ENCODE measurements at regions not wholly inside any gene's neighbourhood (a gene's known extent, or its start where the extent isn't known, plus 50 kb on each side); places are given as distances from the start of the nearest gene placed in this dataset.
"Not testable (repeated sequence)": the region's sequence is repeated elsewhere in the genome, so short reads cannot be mapped to it uniquely, and the experiment has no call there.

GRCh38 chr7:127530148-127530547 is 55.2 kb downstream of the GCC1 start:
- no peak for DNase-seq

DNA sequence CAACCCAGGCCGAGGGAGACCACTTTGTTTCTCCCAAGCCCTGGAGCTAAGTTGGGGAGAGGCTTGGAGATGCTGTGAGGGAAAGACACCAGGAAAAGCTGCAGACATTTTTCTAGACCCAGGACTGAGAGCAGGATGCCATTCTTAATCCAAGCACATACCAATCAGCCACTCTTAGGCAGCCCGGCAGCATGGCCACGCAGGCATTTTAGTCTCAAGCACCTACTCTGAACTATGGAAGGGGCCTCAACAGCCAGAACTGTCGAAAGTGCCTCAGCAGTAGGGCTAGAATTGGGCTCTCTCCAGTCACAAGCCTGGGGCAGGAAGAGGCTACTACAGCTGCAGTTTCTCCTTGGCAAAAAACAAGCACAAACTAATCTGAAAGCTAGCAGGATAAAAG is 57.8 kb downstream of the GCC1 start:
- no peak for DNase-seq

DNA sequence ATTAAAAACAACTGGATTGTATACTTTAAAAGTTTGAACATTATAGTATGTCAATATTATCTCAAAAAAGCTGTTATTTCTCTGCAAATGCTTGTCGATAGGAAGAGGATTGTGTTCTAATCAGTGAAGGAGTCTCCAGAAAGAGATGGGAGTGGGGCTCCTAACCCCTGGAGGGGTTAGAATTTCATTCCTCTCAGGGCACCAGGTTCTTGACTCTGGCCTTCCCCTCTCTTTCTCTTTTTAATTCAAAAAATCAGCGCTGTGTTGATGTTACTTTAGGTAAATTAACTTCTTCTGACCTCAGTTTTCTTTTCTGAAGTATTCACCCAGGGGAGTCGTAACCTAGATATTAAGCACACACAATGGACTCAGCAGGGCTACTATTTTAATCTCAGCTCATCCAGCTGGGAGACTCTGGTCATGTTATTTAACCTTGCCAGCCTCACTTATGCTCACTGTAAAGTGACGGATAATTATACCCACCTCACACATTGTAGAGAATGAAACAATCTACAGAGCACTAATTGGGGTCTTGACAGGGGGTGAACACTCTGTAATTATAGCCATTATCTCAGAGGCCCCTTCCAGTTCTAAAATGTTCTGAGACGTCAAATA is 59.4 kb downstream of the GCC1 start:
- no peak for DNase-seq

GRCh38 chr7:127516320-127516719 is 69.1 kb downstream of the GCC1 start:
- DNase-seq: no peak

GRCh38 chr7:127514499-127514898 is 70.9 kb downstream of the GCC1 start:
- peak in 1 of 2 experiments; percentile 48 for DNase-seq

GRCh38 chr7:127513311-127513710 is 72.1 kb downstream of the GCC1 start:
- DNase-seq: no peak

DNA sequence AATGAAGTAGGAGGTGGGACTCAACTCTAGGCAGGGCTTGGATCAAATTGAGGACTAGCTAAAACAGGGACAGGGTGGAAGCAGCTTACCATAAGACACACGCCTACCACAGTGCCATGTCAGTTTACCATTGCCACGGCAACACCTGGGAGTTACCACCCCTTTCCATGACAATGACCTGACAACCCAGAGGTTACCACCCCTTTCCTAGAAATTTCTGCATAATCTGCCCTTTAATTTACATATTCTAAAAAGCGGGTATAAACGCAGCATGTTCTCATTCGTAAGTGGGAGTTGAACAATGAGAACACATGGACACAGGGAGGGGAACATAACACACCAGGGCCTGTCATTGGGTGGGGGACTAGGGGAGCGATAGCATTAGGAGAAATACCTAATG is 72.7 kb downstream of the GCC1 start:
- DNase-seq: no peak

DNA sequence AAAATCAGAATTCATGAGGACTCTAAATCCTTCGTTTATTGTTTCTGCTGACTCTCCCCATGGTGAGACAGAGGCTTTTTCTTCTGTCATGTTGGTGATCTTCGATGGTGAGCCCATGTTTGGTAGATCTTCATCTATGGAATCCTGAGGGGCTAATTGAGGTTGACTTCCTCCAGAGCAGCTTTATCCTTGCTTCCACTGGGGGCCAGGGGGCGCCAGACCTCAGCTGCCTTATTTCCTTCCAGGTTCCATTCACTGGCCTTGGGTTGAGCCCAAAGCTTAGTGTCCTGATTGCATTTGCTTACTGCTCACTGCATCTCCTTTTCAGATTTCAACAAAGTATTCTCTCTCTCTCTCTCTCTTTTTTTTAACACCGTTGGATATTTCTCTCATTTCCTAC is 80.7 kb downstream of the GCC1 start:
- no peak for DNase-seq

GRCh38 chr7:127501817-127502216 is 83.6 kb downstream of the GCC1 start:
- DNase-seq: no peak

GRCh38 chr7:127487381-127487780 is 94.9 kb upstream of the ZNF800 start:
- DNase-seq: no peak

DNA sequence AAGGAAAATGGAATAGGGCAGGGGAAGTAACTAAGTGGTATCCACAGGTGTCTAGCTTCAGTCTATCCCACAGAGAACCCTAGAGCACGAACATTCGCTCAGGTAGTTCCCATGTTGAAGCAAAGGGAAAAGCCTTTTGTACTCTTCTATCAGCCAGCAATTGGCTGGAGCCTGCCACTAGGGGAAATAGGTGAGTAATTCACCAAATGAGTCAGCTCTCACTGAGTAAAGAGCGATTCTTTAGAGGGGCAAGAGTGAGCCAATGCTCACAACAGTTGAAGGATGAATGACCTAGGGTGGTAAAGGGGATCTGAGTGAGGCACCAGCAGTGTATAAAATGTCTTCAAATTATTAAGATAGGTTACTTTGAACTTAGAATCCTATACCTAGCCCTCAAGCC is 94.1 kb upstream of the ZNF800 start:
- DNase-seq: no peak

- no peak for DNase-seq
Measured at GRCh38 chr7:127485482-127485881, 93.0 kb upstream of the ZNF800 start.

DNA sequence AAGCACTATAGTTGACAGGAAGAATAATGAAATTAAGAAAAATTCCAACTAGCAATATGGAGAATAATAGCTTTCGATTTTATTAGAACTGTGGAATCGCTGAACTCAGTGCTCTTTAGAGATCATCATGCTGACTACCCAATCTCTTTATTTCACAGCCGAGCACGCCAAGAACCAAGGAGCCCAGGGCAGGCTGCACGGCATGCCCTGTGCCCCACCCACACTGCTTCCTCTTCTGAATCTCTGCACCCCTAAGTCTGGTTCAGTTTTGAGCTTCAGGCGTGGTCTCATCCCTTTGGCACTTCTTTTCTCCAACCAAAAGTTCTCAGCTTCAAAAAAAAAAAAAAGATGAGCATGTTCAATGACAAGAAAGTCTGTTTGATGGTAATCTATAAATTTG is 92.4 kb upstream of the ZNF800 start:
- no peak for DNase-seq

DNA sequence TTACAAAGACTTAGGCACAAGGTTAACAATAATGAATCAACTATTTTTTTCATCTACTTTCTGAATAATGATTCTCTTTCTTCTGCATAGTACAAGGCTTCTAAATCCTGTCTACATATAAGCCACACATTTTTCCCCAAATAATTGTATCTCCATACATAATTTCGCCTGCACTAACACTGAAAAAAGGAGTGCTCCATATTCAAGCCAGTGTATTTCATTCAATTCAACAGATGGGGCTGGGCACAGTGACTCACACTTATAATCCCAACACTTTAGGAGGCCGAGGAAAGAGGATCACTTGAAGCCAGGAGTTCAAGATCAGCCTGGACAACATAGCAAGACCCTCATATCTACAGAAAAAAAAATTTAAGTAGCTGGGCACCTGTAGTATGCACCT is 86.0 kb upstream of the ZNF800 start:
- DNase-seq: no peak

DNA sequence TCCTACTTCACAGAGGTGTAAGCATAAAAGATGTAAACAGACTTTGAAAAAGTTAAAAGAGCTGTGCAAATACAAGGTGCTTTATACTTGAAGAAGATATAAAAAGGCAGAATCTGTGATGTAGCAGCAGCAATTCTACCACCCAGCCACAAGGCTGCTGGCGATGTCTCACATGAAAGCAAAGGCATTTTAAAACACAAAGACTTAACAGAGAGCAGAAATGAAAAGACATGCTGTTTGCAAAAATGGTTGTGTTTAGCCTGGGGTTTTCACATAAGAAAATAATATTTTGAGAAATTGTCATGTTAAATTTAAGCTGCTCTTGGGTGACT is 85.5 kb upstream of the ZNF800 start:
- DNase-seq: no peak

- no peak for DNase-seq
Measured at GRCh38 chr7:127477295-127478023, 85.0 kb upstream of the ZNF800 start.

- no peak for DNase-seq
Measured at GRCh38 chr7:127476618-127477017, 84.1 kb upstream of the ZNF800 start.

GRCh38 chr7:127474457-127474856 is 81.9 kb upstream of the ZNF800 start:
- DNase-seq: no peak

DNA sequence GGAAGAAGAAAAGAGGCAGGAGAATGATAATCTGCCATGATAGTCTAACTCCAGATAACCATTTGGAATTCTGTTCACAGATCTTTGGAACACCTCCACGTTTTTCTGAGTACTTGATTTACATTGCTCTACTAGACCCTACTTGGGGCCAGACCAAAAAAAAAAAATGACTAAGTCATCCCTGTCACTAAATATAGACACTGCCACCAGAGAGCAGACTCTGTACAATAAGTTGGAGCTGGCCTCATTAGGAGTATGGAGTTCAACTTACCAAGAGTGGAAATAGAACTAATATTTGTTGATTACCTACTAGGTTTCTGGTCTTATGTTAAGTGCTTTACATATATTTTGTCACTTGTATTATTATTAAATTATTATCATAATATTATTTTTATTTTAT is 80.9 kb upstream of the ZNF800 start:
- DNase-seq: no peak

GRCh38 chr7:127460077-127460476 is 67.6 kb upstream of the ZNF800 start:
- DNase-seq: no peak

- DNase-seq: not testable (repeated sequence)
Measured at GRCh38 chr7:127451258-127451657, 58.8 kb upstream of the ZNF800 start.

GRCh38 chr7:127448566-127448965 is 56.1 kb upstream of the ZNF800 start:
- DNase-seq: no peak

GRCh38 chr7:127447326-127447945 is 54.9 kb upstream of the ZNF800 start:
- DNase-seq: peak in 1 of 2 experiments; percentile 62

GRCh38 chr7:127446842-127447241 is 54.3 kb upstream of the ZNF800 start:
- no peak for DNase-seq

Data from SW 1271 (cell line).